C4-2B (cell line): ENCODE measurements at regions not wholly inside any gene's neighbourhood (a gene's known extent, or its start where the extent isn't known, plus 50 kb on each side); places are given as distances from the start of the nearest gene placed in this dataset.

Source experiments
- H3K27ac ChIP-seq: fragments of 450-650 bp; 2 replicates; pipeline ENCODE4 v1.5.1; 2017
- CTCF ChIP-seq: fragments of 450-650 bp; conservative IDR thresholded peaks from 2 replicates; pipeline ENCODE4 v1.5.1; 2017; ENCODE audit warnings: mild to moderate bottlenecking
- ZFX ChIP-seq: fragments of 450-650 bp; IDR thresholded peaks from 2 replicates; pipeline ENCODE4 v1.6.1; 2017

GRCh38 chr2:64937687-64938491 lies 51.3 kb upstream of the SLC1A4 start:
- TF ChIP-seq ZFX (no peak), CTCF (no peak)
- H3K27ac ChIP-seq: no peak overlapping the region

GRCh38 chr2:64938607-64939285 lies 50.5 kb upstream of the SLC1A4 start:
- TF ChIP-seq CTCF: no peak
- H3K27ac ChIP-seq: no peak overlapping the region

GRCh38 chr2:64939332-64939917 lies 49.8 kb upstream of the SLC1A4 start:
- H3K27ac ChIP-seq: no peak overlapping the region
- no peak for TF ChIP-seq CTCF
- TF ChIP-seq ZFX: no peak
